Large intestine (tissue), 3 donors: ENCODE measurements at regions not wholly inside any gene's neighbourhood (a gene's known extent, or its start where the extent isn't known, plus 50 kb on each side); places are given as distances from the start of the nearest gene placed in this dataset.

Experiments
- DNase-seq, 2 donors: peaks; one replicate each; pipeline versions ENCODE4 v3.0.0 to v3.0.0-alpha.2; 2013
- H3K27ac ChIP-seq: one replicate; pipeline ENCODE4 v1.5.1; 2013; ENCODE audit warnings: low read length
- H3K27me3 ChIP-seq: 2 replicates; pipeline ENCODE4 v1.6.1; 2013; ENCODE audit warnings: low read length; ENCODE audit not compliant: control insufficient read depth, insufficient read depth
- H3K36me3 ChIP-seq: 2 replicates; pipeline ENCODE4 v1.6.1; 2013; ENCODE audit warnings: low read length; ENCODE audit not compliant: control insufficient read depth, insufficient read depth
- H3K4me1 ChIP-seq: one replicate; pipeline ENCODE4 v1.6.1; 2013; ENCODE audit warnings: low read length; ENCODE audit not compliant: control insufficient read depth, insufficient read depth
- H3K4me3 ChIP-seq: one replicate; pipeline ENCODE4 v1.5.1; 2013; ENCODE audit warnings: low read length
- H3K9me3 ChIP-seq: one replicate; pipeline ENCODE4 v1.6.1; 2013; ENCODE audit warnings: mild to moderate bottlenecking, low read depth, low read length, moderate library complexity; ENCODE audit not compliant: control insufficient read depth
- WGBS: methylation state at CpG from one replicate; pipeline ENCODE4 v1.1.5; 2013; ENCODE audit warnings: low lambda C conversion rate; ENCODE audit not compliant: insufficient coverage; 5-methylcytosine and 5-hydroxymethylcytosine counted together

DNA sequence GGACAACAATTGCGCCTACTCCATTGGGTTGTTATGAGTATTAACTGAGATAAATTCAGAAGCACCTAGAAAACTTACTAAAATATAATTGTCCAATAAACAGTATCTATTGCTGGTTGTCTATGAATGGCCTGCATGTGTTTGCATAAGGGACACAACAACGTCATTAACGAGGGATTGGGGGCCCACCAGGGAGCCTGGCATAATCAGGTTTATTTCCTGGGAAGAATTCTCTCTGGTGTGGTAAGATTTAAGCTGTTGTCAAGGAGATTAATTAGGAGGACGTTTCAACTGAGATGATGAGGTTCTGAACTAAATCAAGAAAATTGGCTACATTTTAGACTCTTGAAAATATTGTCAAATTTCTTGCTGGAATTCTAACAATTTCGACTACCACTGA, 176.1 kb upstream of the CDIN1 start:
- Histone ChIP-seq H3K4me3 (no peak overlapping the region), H3K27me3 (no peaks in the 10 kb centered on the region), H3K9me3 (no peaks in the 10 kb centered on the region), H3K27ac (no peak overlapping the region), H3K4me1 (no peaks in the 10 kb centered on the region), H3K36me3 (no peaks in the 10 kb centered on the region)
- no peak for DNase-seq
- WGBS = 47% methylated on average over 3 of the region's 5 CpGs

DNA sequence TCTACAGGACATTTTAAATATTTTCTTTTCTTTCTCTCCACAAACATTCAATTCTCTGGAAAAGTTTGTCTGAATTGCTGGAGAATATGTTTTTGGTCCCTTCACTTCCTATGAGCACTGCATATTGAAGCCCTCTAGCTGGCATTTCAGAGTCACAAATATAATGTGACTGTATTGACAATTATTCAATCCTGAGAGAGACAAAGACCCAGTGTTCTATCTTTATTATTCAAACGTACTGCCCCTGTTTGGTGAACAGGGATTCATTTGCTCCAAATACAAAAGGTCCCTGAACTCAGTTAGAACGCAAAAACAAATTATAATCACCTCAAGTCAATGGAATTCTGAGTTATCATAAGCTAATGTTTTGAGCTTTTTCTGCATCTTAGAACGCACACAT, 173.1 kb upstream of the CDIN1 start:
- 100% methylated on average over 1 of the region's 3 CpGs for WGBS
- no peak overlapping the region for H3K27ac ChIP-seq
- H3K27me3 ChIP-seq = no peaks in the 10 kb centered on the region
- H3K9me3 ChIP-seq = no peaks in the 10 kb centered on the region
- H3K4me1 ChIP-seq = no peaks in the 10 kb centered on the region
- DNase-seq = no peak
- H3K36me3 ChIP-seq = no peaks in the 10 kb centered on the region
- H3K4me3 ChIP-seq = no peak overlapping the region

DNA sequence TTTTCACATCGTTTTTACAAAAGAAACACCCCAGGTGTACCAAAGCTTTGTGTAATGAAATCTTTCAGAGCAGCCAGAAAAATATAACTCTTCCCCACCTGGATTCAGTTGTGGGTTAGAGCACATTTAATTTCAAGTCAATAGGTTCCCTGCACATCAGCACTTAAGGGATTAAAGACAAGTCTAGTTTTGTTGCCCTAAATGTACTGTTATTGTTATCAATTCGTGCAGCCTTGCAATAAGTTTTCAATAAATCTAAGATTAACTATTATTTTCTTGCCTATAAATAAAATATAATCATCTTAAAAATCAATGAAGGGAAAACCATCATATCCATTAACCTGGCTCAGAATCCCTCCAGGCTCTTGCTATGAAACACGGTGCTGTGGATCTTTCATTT, 172.5 kb upstream of the CDIN1 start:
- no peak overlapping the region for H3K4me3 ChIP-seq
- WGBS = 38% methylated on average over 1 of the region's 3 CpGs
- no peak for DNase-seq
- no peaks in the 10 kb centered on the region for H3K4me1 ChIP-seq
- H3K27me3 ChIP-seq = no peaks in the 10 kb centered on the region
- H3K9me3 ChIP-seq = no peaks in the 10 kb centered on the region
- H3K36me3 ChIP-seq = no peaks in the 10 kb centered on the region
- no peak overlapping the region for H3K27ac ChIP-seq

DNA sequence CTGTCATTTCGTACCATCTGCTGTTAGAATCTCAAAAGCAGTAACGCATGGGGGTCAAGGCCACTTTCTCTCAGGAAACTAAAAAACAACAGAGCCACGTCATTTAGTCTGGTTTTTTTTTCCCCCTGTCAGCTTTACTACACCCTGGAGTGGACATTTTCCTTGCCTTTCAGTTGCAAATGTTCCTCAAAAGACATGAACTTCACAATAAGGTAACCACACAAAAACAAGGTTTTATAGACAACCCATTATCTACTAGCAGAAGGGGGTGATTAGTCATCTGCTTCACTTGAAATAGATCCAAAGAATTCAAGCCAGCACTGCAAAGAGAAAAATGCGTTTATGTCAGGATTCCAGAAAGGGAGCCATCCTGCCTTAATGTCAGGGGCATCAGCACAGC, 171.8 kb upstream of the CDIN1 start:
- H3K36me3 ChIP-seq = no peaks in the 10 kb centered on the region
- no peaks in the 10 kb centered on the region for H3K4me1 ChIP-seq
- no peak overlapping the region for H3K4me3 ChIP-seq
- H3K9me3 ChIP-seq = no peaks in the 10 kb centered on the region
- DNase-seq = no peak
- no peaks in the 10 kb centered on the region for H3K27me3 ChIP-seq
- H3K27ac ChIP-seq = no peak overlapping the region
- WGBS = 70% methylated on average over 2 of the region's 4 CpGs

DNA sequence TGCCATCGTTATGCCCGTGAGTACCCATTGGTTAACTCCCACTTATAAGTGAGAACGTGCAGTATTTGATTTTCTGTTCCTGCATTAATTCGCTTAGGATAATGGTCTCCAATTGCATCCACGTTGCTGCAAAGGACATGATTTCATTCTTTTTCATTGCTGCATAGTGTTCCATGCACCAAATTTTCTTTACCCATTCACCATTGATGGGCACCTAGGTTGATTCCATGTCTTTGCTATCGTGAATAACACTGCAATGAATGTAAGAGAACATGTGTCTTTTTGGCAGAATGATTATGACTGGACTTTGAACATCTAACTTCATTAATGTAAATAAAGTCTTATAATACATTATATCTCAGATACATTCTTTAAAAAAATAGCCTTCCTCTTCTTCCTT, 169.6 kb upstream of the CDIN1 start:
- WGBS = 100% methylated on average over 3 of the region's 6 CpGs
- Histone ChIP-seq H3K4me1 (no peaks in the 10 kb centered on the region), H3K36me3 (no peaks in the 10 kb centered on the region), H3K27me3 (no peaks in the 10 kb centered on the region), H3K4me3 (no peak overlapping the region), H3K27ac (no peak overlapping the region), H3K9me3 (no peaks in the 10 kb centered on the region)
- DNase-seq = no peak

DNA sequence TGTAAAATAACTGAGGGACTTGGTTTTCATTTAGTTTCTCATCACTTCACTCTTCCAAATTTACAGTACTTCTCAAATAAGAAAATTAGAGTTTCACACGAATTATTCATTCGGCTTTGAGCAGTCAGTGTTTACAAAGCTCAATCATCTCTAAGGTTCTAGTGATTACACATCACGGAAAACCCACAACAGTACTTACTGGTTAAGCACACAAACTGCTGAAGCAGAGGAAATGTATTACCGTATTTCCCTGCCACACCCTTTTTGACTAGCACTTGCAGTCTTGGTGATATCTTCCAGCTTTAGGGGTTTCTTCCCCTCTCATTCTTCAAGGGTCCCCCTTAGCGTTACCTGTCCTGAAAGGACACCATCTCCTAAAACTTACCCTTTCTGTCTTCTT, 164.8 kb upstream of the CDIN1 start:
- Histone ChIP-seq H3K4me1 (no peaks in the 10 kb centered on the region), H3K27me3 (no peaks in the 10 kb centered on the region), H3K9me3 (no peaks in the 10 kb centered on the region), H3K36me3 (no peaks in the 10 kb centered on the region), H3K27ac (no peak overlapping the region), H3K4me3 (no peak overlapping the region)
- WGBS = 100% methylated on average over 1 of the region's 5 CpGs
- DNase-seq = no peak

DNA sequence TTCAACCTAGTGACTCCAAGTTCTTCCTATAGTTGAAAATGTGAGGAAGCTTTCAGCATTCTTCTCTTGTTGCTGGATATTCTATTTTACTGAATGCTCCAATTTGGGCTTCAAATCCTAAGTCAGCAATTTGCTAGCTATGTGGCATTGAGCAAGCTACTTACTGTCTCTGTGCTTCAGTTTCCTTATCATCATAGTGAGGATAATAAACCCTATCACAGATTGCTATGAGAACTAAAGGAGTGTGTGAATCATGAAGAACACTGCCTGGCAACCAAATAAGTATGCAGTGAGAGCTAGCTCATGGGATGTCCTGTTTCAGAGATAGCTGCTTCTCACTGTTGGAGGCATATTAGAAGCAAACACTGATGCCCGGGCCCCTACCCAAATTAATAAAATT, 163.8 kb upstream of the CDIN1 start:
- Histone ChIP-seq H3K4me1 (no peaks in the 10 kb centered on the region), H3K36me3 (no peaks in the 10 kb centered on the region), H3K9me3 (no peaks in the 10 kb centered on the region), H3K4me3 (no peak overlapping the region), H3K27ac (no peak overlapping the region), H3K27me3 (no peaks in the 10 kb centered on the region)
- DNase-seq = peak; percentile 5 to 8
- no CpG with 5 or more reads among the region's 1 CpG for WGBS

DNA sequence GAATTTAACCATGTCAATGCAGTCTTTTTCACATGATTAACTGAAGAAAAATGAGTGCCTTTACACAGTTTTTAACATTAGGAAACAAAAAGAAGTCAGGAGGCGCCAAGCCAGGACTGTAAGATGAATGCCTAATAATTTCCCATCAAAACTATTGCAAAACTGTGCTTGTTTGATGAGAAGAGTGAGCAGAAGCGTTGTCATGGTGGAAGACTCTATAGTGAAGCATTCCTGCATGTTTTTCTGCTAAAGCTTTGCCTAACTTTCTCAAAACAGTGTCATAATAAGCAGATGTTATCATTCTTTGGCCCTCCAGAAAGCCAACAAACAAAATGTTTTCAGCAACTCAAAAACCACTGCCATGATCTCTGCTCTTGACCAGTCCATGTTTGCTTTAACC, 156.8 kb upstream of the CDIN1 start:
- WGBS = 100% methylated on average over 2 of the region's 2 CpGs
- Histone ChIP-seq H3K27me3 (no peaks in the 10 kb centered on the region), H3K9me3 (no peaks in the 10 kb centered on the region), H3K4me3 (no peak overlapping the region), H3K4me1 (no peaks in the 10 kb centered on the region), H3K27ac (no peak overlapping the region), H3K36me3 (no peaks in the 10 kb centered on the region)
- no peak for DNase-seq

DNA sequence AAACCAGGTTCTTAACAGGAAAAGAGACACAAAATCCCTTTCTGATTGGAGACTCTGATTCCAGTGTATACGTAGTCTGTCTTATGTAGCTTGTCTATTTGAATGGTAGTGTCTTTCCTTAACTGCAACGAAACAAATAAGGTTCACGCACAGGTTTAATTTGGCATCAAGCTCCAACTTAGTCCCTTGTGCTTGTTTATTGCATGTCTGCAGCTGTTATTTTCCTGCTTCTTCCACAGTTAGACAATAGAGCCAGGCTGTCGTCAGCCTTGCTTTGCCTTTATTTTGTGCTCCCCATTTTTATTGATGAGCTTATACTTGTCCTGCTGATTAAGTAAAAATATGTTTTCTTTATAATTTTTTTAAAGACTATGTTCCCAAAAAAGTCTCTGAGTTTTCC, 152.7 kb upstream of the CDIN1 start:
- no peak for DNase-seq
- WGBS = 87% methylated on average over 4 of the region's 4 CpGs
- Histone ChIP-seq H3K36me3 (no peaks in the 10 kb centered on the region), H3K4me1 (no peaks in the 10 kb centered on the region), H3K4me3 (no peak overlapping the region), H3K27me3 (no peaks in the 10 kb centered on the region), H3K27ac (no peak overlapping the region), H3K9me3 (no peaks in the 10 kb centered on the region)

DNA sequence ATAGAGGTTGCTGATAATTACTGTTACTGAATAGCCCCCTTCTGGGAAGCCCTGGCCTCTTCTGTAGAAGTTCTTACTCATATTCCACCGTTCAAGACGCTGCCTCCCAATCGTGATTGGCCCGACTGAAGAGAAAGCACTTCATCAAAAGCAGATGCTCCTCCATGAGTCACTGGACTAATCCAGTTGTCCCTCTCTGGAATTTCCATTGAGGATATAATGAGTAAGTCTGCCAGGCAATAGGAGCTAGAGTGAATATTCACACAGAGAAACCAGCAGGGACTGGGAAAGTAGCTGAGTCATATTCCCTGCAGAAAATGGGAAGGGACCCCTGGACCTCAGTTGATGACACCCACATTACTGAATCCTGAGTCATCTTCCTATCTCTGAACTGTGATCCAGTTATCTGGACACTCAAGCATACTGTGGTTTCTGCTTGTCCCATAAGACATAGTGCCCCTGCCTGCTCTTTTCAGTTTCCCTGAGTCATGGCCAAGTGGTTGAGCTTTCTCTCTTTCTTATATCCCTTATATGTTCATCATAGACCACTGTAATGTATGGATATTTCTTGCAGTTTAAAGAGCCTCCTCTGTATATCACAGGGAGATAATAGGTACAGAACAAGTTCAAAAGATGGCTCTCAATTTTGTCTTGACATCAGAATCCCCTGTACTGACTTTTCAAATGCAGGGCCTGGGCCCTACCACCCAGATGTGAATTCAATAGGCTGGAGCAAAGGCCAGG, 151.2 kb upstream of the CDIN1 start:
- H3K4me1 ChIP-seq = no peaks in the 10 kb centered on the region
- no peak overlapping the region for H3K4me3 ChIP-seq
- peak; percentile 61 to 62 for DNase-seq
- 93% methylated on average over 2 of the region's 4 CpGs for WGBS
- H3K36me3 ChIP-seq = no peaks in the 10 kb centered on the region
- H3K9me3 ChIP-seq = no peaks in the 10 kb centered on the region
- no peak overlapping the region for H3K27ac ChIP-seq
- no peaks in the 10 kb centered on the region for H3K27me3 ChIP-seq

DNA sequence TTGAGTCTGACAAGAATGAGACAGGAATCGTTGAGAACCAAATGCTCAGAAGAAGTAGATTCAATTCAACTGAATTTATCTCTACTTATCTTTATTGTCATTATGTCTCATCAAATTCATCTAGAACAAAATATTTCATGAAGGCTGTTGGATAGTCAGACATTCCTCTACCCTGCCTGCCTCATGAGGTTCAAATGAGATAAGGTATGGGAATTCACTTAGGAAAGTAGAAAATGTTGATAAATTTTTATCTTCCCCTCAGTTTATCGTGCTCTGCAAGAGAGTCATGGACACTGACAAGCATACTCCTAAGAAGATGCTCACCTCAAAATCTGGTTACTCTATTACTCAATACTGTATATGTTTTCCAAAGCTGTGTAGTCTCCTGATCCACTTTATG, 149.7 kb upstream of the CDIN1 start:
- DNase-seq = no peak
- Histone ChIP-seq H3K4me1 (no peaks in the 10 kb centered on the region), H3K9me3 (no peaks in the 10 kb centered on the region), H3K27ac (no peak overlapping the region), H3K4me3 (no peak overlapping the region), H3K27me3 (no peaks in the 10 kb centered on the region), H3K36me3 (no peaks in the 10 kb centered on the region)
- WGBS = 100% methylated on average over 1 of the region's 2 CpGs
